GM10266 (cell line): ENCODE measurements at regions not wholly inside any gene's neighbourhood (a gene's known extent, or its start where the extent isn't known, plus 50 kb on each side); places are given as distances from the start of the nearest gene placed in this dataset.
"Not testable (repeated sequence)": the region's sequence is repeated elsewhere in the genome, so short reads cannot be mapped to it uniquely, and the experiment has no call there.

Experiments used
- DNase-seq: peaks from one replicate; pipeline ENCODE4 v3.0.0; 2012; ENCODE audit errors: extremely low spot score
- TF ChIP-seq, protein P1 (sequence below): IDR thresholded peaks from 2 replicates; pipeline ENCODE4 v1.5.1; 2012; ENCODE audit warnings: mild to moderate bottlenecking, low read depth; ENCODE audit not compliant: control insufficient read depth, insufficient read depth; ENCODE audit errors: missing control alignments

DNA sequence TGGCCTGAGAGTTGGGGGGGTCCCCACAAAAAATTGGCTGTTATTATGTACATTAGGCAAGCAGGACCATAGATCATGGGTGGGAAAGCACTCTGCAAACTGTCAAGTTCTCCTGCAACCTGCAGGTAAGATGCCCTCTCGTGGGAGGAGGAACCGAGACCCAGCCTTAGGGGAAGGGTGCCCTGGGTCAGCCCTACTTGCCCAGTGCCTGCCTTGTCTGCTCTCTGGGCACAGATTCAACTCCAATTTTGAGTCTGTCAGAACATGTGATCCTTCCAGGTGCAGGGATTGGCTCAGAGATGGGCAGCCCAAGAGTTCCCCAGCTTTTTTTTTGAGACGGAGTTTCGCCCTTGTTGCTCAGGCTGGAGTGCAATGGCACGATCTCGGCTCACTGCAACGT, 99.2 kb downstream of the PLXNA1 start:
- DNase-seq, result no peak
- TF ChIP-seq, protein P1, sequence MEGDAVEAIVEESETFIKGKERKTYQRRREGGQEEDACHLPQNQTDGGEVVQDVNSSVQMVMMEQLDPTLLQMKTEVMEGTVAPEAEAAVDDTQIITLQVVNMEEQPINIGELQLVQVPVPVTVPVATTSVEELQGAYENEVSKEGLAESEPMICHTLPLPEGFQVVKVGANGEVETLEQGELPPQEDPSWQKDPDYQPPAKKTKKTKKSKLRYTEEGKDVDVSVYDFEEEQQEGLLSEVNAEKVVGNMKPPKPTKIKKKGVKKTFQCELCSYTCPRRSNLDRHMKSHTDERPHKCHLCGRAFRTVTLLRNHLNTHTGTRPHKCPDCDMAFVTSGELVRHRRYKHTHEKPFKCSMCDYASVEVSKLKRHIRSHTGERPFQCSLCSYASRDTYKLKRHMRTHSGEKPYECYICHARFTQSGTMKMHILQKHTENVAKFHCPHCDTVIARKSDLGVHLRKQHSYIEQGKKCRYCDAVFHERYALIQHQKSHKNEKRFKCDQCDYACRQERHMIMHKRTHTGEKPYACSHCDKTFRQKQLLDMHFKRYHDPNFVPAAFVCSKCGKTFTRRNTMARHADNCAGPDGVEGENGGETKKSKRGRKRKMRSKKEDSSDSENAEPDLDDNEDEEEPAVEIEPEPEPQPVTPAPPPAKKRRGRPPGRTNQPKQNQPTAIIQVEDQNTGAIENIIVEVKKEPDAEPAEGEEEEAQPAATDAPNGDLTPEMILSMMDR, result no peak

DNA sequence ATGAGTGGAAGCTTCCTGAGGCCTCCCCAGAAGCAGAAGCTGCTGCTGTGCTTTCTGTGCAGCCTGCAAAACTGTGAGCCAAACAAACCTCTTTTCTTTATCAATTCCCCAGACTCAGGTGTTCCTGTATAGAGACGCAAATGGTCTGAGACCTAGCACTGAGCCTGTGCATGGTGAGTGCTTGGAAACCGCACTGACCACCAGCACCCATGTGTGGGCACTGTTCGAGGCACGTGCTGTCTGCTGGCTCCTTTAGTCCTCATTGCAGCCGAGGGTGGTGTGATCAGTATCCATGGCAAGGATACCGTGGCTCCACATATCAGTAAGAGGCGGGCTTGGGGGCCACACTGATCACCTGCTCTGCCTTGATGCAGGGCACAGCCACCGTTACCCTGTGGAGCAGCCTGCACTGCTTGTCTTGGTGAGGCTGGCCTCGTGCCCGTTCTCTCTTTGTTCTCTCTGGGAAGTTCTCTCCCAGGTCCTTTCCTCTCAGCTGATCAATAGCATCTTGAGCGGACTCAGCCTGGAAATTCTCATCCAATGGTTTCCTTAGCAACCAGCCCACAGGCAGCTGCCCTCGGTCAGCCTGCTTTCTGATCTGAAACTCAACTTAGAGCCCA, 101.0 kb downstream of the PLXNA1 start:
- no peak for DNase-seq
- TF ChIP-seq, protein P1, result no peak

DNA sequence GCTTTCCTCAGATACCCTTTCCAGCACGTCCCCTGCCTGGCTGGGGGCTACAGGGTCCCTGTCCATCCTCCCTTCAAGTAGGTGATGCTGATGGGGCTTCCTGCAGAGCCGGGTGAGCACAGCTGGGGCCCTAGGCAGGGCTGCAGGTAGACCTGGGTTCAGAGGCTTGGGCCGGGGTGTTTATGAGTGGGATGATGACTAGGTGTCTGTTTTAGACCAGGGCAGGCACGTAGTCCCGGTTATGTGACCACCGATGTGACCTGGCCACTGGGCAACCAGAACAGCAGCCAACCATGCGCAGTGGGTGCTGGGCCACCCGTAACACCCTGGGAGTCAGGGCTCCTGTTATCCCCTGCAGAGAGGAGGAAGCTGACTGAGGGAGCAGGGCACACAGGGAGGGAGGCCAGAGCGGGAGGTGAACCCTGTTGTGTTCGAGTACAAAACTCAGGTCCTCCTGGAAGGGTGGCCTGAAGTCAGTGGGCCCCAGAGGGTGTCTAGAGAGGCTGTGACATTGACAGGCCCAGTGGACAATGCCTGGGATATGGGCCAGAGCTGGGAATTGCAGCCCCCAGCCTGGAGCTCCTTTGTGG, 101.6 kb downstream of the PLXNA1 start:
- DNase-seq, result no peak
- TF ChIP-seq, protein P1, result no peak

DNA sequence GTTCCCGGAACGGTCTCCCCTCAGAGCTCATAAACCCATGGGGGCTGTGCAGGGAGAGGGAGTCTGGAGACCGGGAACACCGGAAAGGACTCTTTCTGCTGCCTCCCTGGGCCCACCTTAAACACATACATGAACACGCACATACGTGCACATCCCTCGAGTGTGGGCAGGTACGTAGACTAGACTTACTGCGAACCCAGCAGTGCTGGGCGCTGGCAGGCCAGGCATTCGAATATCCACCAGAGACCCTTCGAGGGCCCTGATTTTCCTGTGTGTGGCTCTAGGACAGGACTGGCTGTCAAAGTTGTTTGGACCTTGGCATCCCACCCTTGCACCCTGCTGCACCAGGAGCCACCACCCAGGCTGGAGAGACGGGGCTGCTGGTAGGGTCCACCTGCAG, 102.7 kb downstream of the PLXNA1 start:
- no peak for DNase-seq
- TF ChIP-seq, protein P1, result no peak

DNA sequence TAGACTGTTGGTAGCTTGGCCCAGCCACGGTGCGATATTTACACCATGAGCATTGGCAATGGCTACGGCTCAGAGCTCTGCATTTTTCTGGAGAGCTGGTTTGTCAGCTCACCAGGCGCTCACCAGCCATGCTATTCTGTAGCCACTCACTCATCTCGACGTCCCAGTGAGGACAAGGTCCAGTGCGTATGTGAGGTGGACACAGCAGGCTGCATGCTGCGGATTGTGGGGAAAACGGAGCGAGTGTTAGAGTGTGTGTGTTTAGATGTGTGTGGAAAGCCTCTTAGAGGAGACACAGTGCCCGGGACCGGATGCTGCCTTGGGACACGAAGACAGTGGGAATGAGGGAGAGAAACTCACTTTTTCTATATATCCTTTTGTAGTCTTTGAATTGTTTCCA, 103.7 kb downstream of the PLXNA1 start:
- DNase-seq, result not testable (repeated sequence)

DNA sequence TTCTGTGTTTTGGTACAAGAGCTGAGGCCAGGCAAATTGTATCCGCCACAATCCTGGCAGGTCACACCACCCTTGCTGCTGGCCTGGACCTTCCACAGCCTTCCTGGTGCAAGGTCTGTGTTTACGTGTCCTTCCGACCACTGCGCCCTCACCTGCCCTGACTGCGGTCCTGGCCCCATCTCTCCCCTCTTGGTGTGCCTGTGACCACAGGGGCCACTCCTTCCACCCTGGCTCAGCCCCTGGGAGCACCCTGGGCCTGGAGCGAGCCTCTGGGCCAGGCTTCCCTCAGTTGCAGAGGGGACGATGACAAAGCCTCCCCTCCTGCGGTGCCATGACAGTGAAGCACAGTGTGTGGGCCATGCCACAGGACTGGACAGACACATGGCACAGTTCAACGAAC, 104.5 kb downstream of the PLXNA1 start:
- TF ChIP-seq, protein P1, result no peak
- no peak for DNase-seq

DNA sequence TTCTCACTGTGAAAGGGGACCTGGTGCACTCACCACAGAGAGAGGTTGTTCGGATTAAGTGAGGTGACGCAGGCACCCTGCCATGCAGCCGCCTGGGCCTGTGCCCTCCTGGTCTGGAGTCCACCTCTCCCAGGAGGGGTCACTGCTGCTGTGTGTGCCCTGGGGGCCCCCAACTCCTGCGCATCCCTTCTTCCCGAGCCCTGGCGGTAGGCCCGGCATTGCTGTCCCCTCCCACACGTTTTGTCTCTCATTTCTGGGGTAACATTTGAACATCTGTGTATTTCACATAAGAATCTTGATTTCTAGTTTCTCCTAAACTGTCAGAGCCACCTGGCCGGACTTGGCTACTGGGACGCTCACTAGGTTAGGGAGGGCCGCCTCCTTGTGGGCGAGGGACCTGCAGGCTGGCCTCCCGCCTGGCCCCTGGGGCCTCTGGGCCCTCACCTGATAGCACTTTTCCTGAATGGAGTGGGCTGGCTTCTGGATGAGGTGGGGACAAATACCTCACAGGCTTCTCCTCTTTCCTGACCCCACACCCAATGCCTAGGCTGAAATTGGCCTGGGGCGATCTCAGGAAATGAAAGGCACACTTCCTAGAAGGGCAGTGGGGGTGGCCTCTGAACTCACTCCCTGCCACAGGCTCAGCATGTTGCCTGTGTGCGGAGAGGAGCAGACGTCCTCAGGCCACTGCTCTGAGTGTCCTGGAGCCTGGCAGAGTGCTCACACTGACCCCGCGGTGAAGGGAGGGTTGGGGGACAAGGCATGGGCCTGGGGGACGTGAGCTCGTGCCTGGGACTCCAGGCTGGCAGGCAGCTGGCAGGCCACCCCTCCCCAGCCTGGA, 104.2 kb upstream of the PRR23E start:
- DNase-seq, result no peak
- TF ChIP-seq, protein P1, result no peak
